ENCODE measurements at regions not wholly inside any gene's neighbourhood (a gene's known extent, or its start where the extent isn't known, plus 50 kb on each side); places are given as distances from the start of the nearest gene placed in this dataset.

GRCh38 chr3:118637846-118638245 lies 396.8 kb downstream of the IGSF11 start (continued):
- no peak for TF ChIP-seq SIN3A (IDR thresholded peaks at IDR 0.05; ENCODE audit: borderline replicate concordance, low read depth, low read length)

DNA sequence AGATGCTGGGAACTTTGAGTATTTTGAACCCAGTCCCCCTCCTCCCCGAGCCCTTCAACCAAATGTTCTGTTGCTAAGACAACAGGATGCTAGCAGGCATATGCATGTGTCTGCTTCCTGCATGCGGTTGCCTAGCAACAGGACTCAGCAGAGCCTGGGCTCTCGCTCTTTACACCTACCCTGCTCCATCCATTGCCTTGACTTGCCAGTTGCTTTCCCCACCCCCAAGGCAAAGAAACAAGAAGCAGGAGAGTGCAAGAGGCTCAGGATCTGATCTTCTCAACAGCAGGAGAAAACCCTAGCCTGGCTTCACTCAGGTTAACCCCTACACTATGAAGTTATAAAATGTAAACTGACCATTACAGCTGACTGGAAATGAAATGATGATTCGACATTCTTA lies 393.0 kb downstream of the IGSF11 start:
- 9% methylated on average over 4 of the region's 4 CpGs for WGBS (ENCODE audit: low lambda C conversion rate)
- POLR2A ChIA-PET, result no interaction called here
- peak; percentile 75 for DNase-seq
- Histone ChIP-seq H3K27me3 (ENCODE audit: insufficient read depth) (no peaks in the 10 kb centered on the region), H3F3A (replicated peaks; ENCODE audit: insufficient read depth) (no peaks in the 10 kb centered on the region), H3K9me2 (no peaks in the 10 kb centered on the region), H3K36me3 (replicated peaks in 1 of 2; ENCODE audit: control insufficient read depth in 1 of 2, insufficient read depth in 2 of 2, low read length in 1 of 2) (no peaks in the 10 kb centered on the region), H3K27ac (ENCODE audit: low read depth in 2 of 2, low read length in 1 of 2) (peak overlapping the region in 1 of 2 experiments; percentile 43; a peak in 1 of 4 replicates), H2AFZ (ENCODE audit: low read depth) (no peak overlapping the region), H3K79me2 (ENCODE audit: insufficient read depth) (no peaks in the 10 kb centered on the region), H4K20me1 (ENCODE audit: insufficient read depth) (no peaks in the 10 kb centered on the region), H3K4me2 (no peak overlapping the region), H3K9me3 (no peaks in the 10 kb centered on the region), H3K4me1 (ENCODE audit: control insufficient read depth in 1 of 2, insufficient read depth in 2 of 2, low read depth in 1 of 2, low read length in 1 of 2) (peaks cover 0 to 10% of the 10 kb centered on the region in 2 experiments; a peak in 2 of 4 replicates), H3K9ac (no peak overlapping the region), H3K4me3 (ENCODE audit: low read depth in 2 of 2, low read length in 1 of 2) (no peak overlapping the region)
- CTCF ChIA-PET, result interaction anchor here (1.3 kb wide), 1 partner anchor 20 kb away, joined by 3 read pairs; no protein-coding TSS in a partner anchor
- TF ChIP-seq GATA2 (CRISPR knock-in tag; IDR thresholded peaks at IDR 0.05) (0 out of 2 replicates have a peak, but pooled peaks have one; percentile 8), YY1 (IDR thresholded peaks at IDR 0.05; ENCODE audit: low read depth) (no peak), MXI1 (IDR thresholded peaks at IDR 0.05; ENCODE audit: low read depth, low read length) (peak; percentile 95), CHD2 (IDR thresholded peaks at IDR 0.05; ENCODE audit: low read length, partially characterized antibody) (no peak), POLR2AphosphoS5 (IDR thresholded peaks at IDR 0.05; ENCODE audit: low read depth, low read length) (no peak), RFX5 (IDR thresholded peaks at IDR 0.05; ENCODE audit: low read length) (0 out of 2 replicates have a peak, but pooled peaks have one; percentile 14)

GRCh38 chr3:118671192-118671591 lies 363.5 kb downstream of the IGSF11 start:
- no peaks in the 10 kb centered on the region for H4K20me1 ChIP-seq (ENCODE audit: insufficient read depth)
- no peaks in the 10 kb centered on the region for H3K79me2 ChIP-seq (ENCODE audit: insufficient read depth)
- no peaks in the 10 kb centered on the region for H3K4me1 ChIP-seq (ENCODE audit: control insufficient read depth in 1 of 2, insufficient read depth in 2 of 2, low read depth in 1 of 2, low read length in 1 of 2)
- no peak for DNase-seq
- no peak overlapping the region for H2AFZ ChIP-seq (ENCODE audit: low read depth)
- CTCF ChIA-PET, result interaction anchor here (0.9 kb wide), 1 partner anchor 21 kb away, joined by 4 read pairs; no protein-coding TSS in a partner anchor
- WGBS (ENCODE audit: low lambda C conversion rate), result 20% methylated on average over 2 of the region's 2 CpGs
- no peaks in the 10 kb centered on the region for H3F3A ChIP-seq (replicated peaks; ENCODE audit: insufficient read depth)
- no peak overlapping the region for H3K4me2 ChIP-seq
- no peaks in the 10 kb centered on the region for H3K9me3 ChIP-seq
- no peaks in the 10 kb centered on the region for H3K27me3 ChIP-seq (ENCODE audit: insufficient read depth)
- no peak overlapping the region for H3K27ac ChIP-seq (ENCODE audit: low read depth in 2 of 2, low read length in 1 of 2)
- no peak overlapping the region for H3K9ac ChIP-seq
- no peaks in the 10 kb centered on the region for H3K36me3 ChIP-seq (replicated peaks in 1 of 2; ENCODE audit: control insufficient read depth in 1 of 2, insufficient read depth in 2 of 2, low read length in 1 of 2)
- H3K9me2 ChIP-seq, result no peaks in the 10 kb centered on the region
- no peak overlapping the region for H3K4me3 ChIP-seq (ENCODE audit: low read depth in 2 of 2, low read length in 1 of 2)
- POLR2A ChIA-PET, result no interaction called here
- TF ChIP-seq ELF1 (IDR thresholded peaks at IDR 0.05) (no peak), RAD21 (IDR thresholded peaks at IDR 0.05; ENCODE audit: low read length) (no peak), TEAD4 (IDR thresholded peaks at IDR 0.05; ENCODE audit: borderline replicate concordance, insufficient read depth) (no peak), RFX5 (IDR thresholded peaks at IDR 0.05; ENCODE audit: low read length) (no peak), MEF2A (IDR thresholded peaks at IDR 0.05; ENCODE audit: borderline replicate concordance, low read depth) (no peak), FOSL2 (IDR thresholded peaks at IDR 0.05; ENCODE audit: borderline replicate concordance, low read depth) (no peak), YY1 (IDR thresholded peaks at IDR 0.05; ENCODE audit: low read depth) (no peak), PBX3 (IDR thresholded peaks at IDR 0.05) (no peak), USF1 (IDR thresholded peaks at IDR 0.05; ENCODE audit: borderline replicate concordance, low read depth) (no peak), RXRA (IDR thresholded peaks at IDR 0.05; ENCODE audit: borderline replicate concordance, low read depth) (no peak), USF2 (IDR thresholded peaks at IDR 0.05; ENCODE audit: borderline replicate concordance, low read depth, low read length) (no peak), POLR2AphosphoS5 (IDR thresholded peaks at IDR 0.05; ENCODE audit: low read depth, low read length) (no peak)
- TF ChIP-seq, protein P1, sequence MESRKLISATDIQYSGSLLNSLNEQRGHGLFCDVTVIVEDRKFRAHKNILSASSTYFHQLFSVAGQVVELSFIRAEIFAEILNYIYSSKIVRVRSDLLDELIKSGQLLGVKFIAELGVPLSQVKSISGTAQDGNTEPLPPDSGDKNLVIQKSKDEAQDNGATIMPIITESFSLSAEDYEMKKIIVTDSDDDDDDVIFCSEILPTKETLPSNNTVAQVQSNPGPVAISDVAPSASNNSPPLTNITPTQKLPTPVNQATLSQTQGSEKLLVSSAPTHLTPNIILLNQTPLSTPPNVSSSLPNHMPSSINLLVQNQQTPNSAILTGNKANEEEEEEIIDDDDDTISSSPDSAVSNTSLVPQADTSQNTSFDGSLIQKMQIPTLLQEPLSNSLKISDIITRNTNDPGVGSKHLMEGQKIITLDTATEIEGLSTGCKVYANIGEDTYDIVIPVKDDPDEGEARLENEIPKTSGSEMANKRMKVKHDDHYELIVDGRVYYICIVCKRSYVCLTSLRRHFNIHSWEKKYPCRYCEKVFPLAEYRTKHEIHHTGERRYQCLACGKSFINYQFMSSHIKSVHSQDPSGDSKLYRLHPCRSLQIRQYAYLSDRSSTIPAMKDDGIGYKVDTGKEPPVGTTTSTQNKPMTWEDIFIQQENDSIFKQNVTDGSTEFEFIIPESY (IDR thresholded peaks at IDR 0.05; ENCODE audit: borderline replicate concordance, low read depth), result no peak
- TF ChIP-seq, protein P2, sequence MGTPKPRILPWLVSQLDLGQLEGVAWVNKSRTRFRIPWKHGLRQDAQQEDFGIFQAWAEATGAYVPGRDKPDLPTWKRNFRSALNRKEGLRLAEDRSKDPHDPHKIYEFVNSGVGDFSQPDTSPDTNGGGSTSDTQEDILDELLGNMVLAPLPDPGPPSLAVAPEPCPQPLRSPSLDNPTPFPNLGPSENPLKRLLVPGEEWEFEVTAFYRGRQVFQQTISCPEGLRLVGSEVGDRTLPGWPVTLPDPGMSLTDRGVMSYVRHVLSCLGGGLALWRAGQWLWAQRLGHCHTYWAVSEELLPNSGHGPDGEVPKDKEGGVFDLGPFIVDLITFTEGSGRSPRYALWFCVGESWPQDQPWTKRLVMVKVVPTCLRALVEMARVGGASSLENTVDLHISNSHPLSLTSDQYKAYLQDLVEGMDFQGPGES (IDR thresholded peaks at IDR 0.05; ENCODE audit: low read depth, low read length), result no peak
